ENCODE measurements at regions not wholly inside any gene's neighbourhood (a gene's known extent, or its start where the extent isn't known, plus 50 kb on each side); places are given as distances from the start of the nearest gene placed in this dataset.
"Not testable (repeated sequence)": the region's sequence is repeated elsewhere in the genome, so short reads cannot be mapped to it uniquely, and the experiment has no call there.

DNA sequence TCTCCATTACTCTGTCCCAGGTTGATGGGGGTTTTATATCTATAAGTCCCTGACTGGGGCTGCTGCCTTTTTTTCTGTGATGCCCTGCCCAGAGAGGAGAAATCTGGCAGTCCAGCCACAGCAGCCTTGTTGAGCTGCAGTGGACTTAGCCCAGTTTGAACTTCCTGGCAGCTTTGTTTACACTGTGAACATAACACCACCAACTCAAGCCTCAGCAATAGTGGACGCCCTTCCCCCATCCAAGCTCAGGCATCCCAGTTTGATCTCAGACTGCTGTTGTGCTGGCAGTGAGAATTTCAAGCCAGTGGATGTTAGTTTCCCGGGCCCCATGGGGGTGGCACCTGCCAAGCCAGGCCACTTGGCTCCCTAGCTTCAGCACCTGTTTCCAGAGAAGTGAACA, 298.5 kb upstream of the KDM5D start:
- DNase-seq (ENCODE audit: low read depth) = no peak

DNA sequence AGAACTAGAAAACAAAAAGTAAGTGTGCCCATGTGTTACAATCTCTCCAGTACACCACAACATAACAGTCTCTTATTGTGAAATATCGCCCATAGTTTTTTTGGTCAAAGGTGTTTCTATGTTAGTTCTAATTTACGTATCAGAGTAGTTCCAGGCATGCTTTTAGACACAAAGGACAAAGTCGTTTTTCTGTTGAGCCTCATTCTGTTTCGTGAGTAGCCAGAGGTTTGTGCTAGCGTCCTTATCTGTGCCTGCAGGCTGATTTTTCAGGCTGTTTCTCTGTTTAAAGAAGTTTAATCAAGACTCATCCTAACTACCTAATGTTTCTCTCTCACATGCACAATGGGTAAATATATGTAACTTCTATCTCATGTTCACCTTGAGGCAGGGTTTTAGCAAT, 281.1 kb upstream of the KDM5D start:
- no peak for DNase-seq (ENCODE audit: low read depth)

GRCh38 chrY:19993410-19993809, 248.9 kb upstream of the KDM5D start:
- DNase-seq (ENCODE audit: low read depth) = not testable (repeated sequence)

- DNase-seq (ENCODE audit: low read depth) = no peak
These were observed 228.5 kb upstream of the KDM5D start for GRCh38 chrY:19973012-19973411.

- no peak for DNase-seq (ENCODE audit: low read depth)
These were observed 203.2 kb upstream of the KDM5D start for GRCh38 chrY:19947702-19948101.

DNA sequence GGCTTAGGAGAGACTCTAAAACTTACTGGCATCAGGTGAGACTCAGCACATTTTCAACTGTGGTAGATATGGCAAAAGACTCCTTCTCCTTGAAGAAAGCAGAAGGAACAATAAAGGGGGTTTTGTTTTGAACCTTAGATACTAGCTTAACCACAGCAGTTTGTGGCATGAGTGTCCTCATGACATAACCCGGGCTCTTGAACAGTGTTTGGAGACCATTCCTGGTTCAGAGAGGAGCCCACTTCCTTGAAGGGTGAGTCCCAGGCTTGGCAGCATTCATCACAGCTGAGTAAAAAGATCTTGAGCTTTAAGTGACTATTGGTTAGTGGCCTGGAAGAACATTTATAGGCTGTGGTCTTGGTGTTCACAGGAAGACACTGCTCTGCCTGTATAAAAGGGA, 154.5 kb upstream of the KDM5D start:
- no peak for DNase-seq (ENCODE audit: low read depth)

DNA sequence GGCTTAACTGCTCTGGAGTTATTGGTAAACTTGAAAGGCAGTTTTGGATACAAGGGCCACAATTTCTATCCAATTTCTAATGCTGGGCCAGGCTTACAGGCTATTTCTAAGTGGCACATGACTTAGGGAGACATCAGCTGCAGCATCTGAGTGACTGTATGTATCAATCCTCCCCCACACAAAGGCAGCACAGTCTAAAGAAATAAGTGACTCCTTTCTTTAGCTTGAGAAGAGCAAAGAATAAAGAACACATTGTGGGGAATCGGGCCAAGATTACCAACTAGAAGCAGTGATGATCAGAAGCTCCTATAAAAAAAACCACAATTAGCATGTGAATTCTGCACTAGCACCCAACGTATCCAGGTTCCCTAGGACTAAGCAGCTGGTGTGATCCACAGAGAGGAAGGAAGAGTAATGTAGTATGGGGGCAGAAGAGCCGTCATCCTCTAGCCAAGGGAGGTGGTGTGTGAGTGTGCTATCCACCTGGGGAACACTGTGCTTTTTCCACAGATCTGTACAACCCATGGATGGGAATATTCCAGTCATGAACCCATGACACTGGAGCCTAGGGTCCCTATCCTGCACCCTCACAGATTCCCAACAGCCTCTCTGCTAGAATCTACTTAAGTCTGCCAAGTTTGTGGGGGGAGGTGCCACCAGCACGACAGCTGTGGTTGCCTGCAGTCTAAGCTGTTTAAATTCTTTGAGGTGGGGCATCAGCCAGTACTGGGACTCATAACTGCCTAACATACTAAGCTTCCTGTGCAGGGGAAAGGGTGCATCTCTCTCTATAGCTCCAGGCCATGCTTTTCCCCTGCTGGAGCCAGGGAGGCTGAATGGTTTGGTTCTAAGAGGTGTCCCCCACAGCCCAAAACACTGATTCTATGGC, 147.8 kb upstream of the KDM5D start:
- no peak for DNase-seq (ENCODE audit: low read depth)

- no peak for DNase-seq (ENCODE audit: low read depth)
These were observed 137.6 kb upstream of the KDM5D start for GRCh38 chrY:19882145-19882544.

DNA sequence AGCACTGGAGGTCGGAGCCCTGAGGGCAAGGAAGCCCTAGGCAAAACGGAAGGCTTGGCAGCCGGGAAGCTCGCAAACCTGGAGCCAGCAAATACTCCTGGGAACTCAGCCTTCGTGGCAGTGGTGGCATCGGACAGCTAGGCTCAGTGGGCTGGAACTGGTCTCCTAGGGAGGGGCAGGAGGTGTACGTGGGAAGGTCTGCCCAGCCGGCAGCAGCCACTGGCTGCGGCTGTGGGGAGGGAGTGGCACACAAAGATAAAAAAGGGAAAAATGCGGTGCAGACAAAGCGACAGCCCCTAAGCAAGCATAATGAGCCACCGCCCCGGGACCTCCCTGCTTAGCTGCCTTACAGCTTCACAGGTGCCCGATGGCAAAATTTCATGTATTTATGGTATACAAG, 125.2 kb upstream of the KDM5D start:
- no peak for DNase-seq (ENCODE audit: low read depth)

- no peak for DNase-seq (ENCODE audit: low read depth)
These were observed 124.8 kb upstream of the KDM5D start for GRCh38 chrY:19869281-19869680.

DNA sequence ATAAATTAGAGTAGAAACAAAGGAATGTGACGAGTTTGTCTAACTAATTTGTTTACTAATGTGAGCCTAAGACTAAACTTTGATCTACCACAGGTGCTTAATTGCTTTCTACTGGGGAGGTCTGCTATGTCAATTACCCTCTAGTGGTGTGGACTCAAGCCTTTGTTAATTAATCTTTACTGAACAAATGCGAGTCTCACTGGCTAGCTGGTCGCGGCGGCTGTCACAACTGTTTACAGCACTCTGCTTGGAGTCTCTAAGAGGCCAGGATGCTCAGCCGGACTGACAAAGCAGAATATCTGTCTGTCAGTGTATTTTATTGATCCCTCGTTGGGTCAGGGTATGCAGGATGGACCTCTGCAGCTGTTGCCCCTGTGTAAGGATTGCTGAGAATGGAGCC, 124.1 kb upstream of the KDM5D start:
- no peak for DNase-seq (ENCODE audit: low read depth)

GRCh38 chrY:19856474-19857135, 112.1 kb upstream of the KDM5D start:
- no peak for DNase-seq (ENCODE audit: low read depth)

- no peak for DNase-seq (ENCODE audit: low read depth)
These were observed 98.4 kb upstream of the KDM5D start for GRCh38 chrY:19842972-19843371.

DNA sequence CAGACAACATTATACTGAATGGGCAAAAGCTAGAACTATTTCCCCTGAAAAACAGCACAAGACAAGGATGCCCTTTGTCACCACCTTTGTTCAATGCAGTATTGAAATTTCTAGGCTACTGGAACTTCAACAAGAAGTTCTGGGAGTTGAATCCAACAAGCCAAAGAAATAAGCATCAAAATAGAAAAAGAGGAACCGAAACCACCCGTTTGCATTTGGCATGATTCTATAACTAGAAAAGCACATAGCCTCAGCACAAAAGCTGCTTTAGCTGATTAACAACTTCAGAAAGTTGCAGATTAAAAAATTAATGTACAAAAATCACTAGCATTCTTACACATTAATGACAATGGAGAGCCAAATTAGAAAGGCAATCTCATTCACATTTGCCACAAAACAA, 79.6 kb upstream of the KDM5D start:
- no peak for DNase-seq (ENCODE audit: low read depth)

DNA sequence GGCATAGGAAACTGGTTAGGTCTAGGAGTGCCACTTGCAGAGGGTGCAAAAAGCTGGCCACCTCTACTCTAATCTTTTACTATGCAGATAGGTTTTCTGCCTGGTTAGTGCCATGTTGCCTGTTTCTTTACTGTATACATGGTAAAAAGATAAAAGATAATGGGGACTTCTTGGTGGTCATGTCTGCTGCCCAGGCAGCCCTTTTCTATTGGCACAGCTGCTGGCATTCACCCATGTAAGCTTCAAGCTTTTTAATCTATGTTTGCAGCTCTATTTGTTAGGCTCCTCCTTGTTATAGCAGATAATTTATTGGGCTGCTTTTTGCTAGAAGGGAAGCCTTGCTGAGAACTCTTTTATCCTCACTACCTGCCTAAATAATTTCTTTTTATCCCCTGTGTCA, 74.0 kb upstream of the KDM5D start:
- no peak for DNase-seq (ENCODE audit: low read depth)

DNA sequence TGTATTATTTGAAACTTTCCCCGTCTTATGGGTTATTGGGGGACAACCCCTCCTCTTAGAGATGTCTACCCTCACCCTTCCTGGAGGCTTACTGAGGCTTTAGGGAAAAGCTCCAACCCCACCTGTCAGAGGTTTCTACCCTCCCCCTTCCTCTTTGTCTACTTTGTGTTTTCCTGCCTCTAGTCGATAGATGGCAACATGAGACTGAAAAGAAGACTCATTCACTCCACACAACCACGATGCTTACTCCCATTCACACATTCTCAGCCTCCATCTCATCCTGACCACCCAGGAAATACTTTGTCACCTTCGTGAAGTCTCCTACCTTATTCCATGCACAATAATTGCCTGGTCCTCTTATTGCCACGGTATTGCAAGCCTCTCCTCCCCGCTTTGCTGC, 72.4 kb upstream of the KDM5D start:
- no peak for DNase-seq (ENCODE audit: low read depth)

- peak; percentile 1 for DNase-seq (ENCODE audit: low read depth)
These were observed 71.7 kb upstream of the KDM5D start for GRCh38 chrY:19816053-19816823.

Data from fibroblast of gingiva (primary cell).